ENCODE measurements at regions not wholly inside any gene's neighbourhood (a gene's known extent, or its start where the extent isn't known, plus 50 kb on each side); places are given as distances from the start of the nearest gene placed in this dataset.

GRCh38 chr18:78402966-78403365 is 576.7 kb upstream of the SALL3 start:
- no peak for DNase-seq

- no peak for DNase-seq
Measured at GRCh38 chr18:78403371-78403770, 576.2 kb upstream of the SALL3 start.

GRCh38 chr18:78405763-78406162 is 573.9 kb upstream of the SALL3 start:
- no peak for DNase-seq

GRCh38 chr18:78406743-78407465 is 572.7 kb upstream of the SALL3 start:
- DNase-seq: no peak

- DNase-seq: no peak
Measured at GRCh38 chr18:78407466-78407844, 572.2 kb upstream of the SALL3 start.

- DNase-seq: no peak
Measured at GRCh38 chr18:78408623-78409022, 571.0 kb upstream of the SALL3 start.

- DNase-seq: no peak
Measured at GRCh38 chr18:78410094-78410786, 569.4 kb upstream of the SALL3 start.

GRCh38 chr18:78411539-78411938 is 568.1 kb upstream of the SALL3 start:
- DNase-seq: no peak

- DNase-seq: no peak
Measured at GRCh38 chr18:78414302-78414701, 565.3 kb upstream of the SALL3 start.

- DNase-seq: no peak
Measured at GRCh38 chr18:78416853-78417252, 562.8 kb upstream of the SALL3 start.

GRCh38 chr18:78418379-78418778 is 561.2 kb upstream of the SALL3 start:
- DNase-seq: no peak

GRCh38 chr18:78419171-78419570 is 560.4 kb upstream of the SALL3 start:
- no peak for DNase-seq

- DNase-seq: no peak
Measured at GRCh38 chr18:78420116-78420515, 559.5 kb upstream of the SALL3 start.

- no peak for DNase-seq
Measured at GRCh38 chr18:78421392-78421791, 558.2 kb upstream of the SALL3 start.

GRCh38 chr18:78422336-78422735 is 557.3 kb upstream of the SALL3 start:
- no peak for DNase-seq

- no peak for DNase-seq
Measured at GRCh38 chr18:78423811-78424210, 555.8 kb upstream of the SALL3 start.

- no peak for DNase-seq
Measured at GRCh38 chr18:78424403-78425018, 555.1 kb upstream of the SALL3 start.

- no peak for DNase-seq
Measured at GRCh38 chr18:78425019-78425412, 554.6 kb upstream of the SALL3 start.

GRCh38 chr18:78427081-78427480 is 552.5 kb upstream of the SALL3 start:
- DNase-seq: no peak

GRCh38 chr18:78429127-78430108 is 550.2 kb upstream of the SALL3 start:
- DNase-seq: no peak

- DNase-seq: no peak
Measured at GRCh38 chr18:78430131-78430758, 549.4 kb upstream of the SALL3 start.

GRCh38 chr18:78431606-78432005 is 548.0 kb upstream of the SALL3 start:
- DNase-seq: no peak

- no peak for DNase-seq
Measured at GRCh38 chr18:78433562-78433961, 546.1 kb upstream of the SALL3 start.

Data from stimulated activated CD4-positive, alpha-beta T cell treated with anti-CD3 and anti-CD28 coated beads, Interleukin-1b, Interleukin-23, amount 100 ng/mL, for 48 hours (primary cell).